Astrocyte of the cerebellum (primary cell): ENCODE measurements at regions not wholly inside any gene's neighbourhood (a gene's known extent, or its start where the extent isn't known, plus 50 kb on each side); places are given as distances from the start of the nearest gene placed in this dataset.

ENCODE experiments used
- DNase-seq: peaks from one replicate; pipeline ENCODE4 v3.0.0-alpha.2; 2011; ENCODE audit warnings: low read depth
- H3K4me3 ChIP-seq: 2 replicates; pipeline ENCODE4 v1.5.1; 2011; ENCODE audit warnings: mild to moderate bottlenecking, low read depth, low read length, moderate library complexity
- in situ Hi-C: cut with HindIII; loops from 2 replicates; pipeline ENCODE4 v1.10.0; 2017; ENCODE audit warnings: low sequenced_read_pairs
- TF ChIP-seq, protein P1 (sequence below): IDR thresholded peaks from 2 replicates; pipeline ENCODE4 v1.5.1; 2012; ENCODE audit warnings: low read length, low read depth, moderate library complexity, mild to moderate bottlenecking; ENCODE audit errors: missing control alignments

DNA sequence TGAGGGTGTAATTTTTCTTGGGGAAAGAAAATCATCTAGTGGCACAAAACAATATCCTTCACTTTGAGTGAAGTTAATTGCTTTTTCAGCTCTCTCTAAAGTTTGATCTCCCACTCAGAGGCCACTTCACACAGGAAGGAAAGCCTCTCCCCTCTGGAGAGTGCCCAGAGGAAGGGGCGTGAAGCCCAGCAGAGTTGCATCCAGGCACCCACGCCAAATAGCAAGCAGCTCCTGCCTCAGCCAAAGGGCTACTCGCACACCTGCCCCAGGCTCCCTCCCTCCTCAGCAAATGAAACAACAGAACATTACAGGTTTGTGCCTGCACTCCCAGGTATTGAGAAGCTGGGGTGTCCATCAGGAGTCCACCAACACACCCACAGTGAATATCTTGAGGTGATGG lies 183.0 kb upstream of the RPL38 start:
- in situ Hi-C loops = no loop called here
- TF ChIP-seq, protein P1, sequence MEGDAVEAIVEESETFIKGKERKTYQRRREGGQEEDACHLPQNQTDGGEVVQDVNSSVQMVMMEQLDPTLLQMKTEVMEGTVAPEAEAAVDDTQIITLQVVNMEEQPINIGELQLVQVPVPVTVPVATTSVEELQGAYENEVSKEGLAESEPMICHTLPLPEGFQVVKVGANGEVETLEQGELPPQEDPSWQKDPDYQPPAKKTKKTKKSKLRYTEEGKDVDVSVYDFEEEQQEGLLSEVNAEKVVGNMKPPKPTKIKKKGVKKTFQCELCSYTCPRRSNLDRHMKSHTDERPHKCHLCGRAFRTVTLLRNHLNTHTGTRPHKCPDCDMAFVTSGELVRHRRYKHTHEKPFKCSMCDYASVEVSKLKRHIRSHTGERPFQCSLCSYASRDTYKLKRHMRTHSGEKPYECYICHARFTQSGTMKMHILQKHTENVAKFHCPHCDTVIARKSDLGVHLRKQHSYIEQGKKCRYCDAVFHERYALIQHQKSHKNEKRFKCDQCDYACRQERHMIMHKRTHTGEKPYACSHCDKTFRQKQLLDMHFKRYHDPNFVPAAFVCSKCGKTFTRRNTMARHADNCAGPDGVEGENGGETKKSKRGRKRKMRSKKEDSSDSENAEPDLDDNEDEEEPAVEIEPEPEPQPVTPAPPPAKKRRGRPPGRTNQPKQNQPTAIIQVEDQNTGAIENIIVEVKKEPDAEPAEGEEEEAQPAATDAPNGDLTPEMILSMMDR = no peak
- no peak overlapping the region for H3K4me3 ChIP-seq
- DNase-seq = no peak

DNA sequence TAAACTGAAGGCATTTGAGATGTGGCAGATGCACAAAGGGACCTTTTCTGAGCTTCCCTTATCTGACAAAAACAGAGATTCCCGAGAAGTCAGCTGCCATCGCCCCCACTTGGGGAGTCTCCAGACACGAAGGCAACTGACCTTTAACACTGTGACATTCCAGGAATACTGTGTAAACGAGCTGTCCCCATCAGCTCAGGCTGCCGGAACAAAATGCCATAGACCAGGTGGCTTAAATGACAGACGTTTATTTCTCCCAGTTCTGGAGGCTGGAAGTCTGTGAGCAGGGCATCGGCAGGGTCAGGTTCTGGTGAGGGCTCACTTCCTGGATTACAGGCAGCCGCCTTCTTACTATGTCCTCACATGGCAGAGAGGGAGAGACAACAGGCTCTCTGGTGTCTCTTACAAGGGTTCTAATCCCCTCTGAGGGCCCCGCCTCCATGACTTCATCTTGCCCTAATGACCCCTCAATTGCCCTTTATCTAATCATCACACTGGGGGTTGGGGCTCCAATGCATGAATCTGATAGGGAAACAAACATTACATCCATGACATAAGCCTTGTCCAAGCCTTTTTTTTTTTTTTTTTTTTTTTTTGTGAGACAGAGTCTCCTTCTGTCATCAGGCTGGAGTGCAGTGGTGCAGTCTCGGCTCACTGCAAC lies 178.5 kb upstream of the RPL38 start:
- TF ChIP-seq, protein P1 = no peak
- in situ Hi-C loops = no loop called here
- DNase-seq = no peak
- no peak overlapping the region for H3K4me3 ChIP-seq

DNA sequence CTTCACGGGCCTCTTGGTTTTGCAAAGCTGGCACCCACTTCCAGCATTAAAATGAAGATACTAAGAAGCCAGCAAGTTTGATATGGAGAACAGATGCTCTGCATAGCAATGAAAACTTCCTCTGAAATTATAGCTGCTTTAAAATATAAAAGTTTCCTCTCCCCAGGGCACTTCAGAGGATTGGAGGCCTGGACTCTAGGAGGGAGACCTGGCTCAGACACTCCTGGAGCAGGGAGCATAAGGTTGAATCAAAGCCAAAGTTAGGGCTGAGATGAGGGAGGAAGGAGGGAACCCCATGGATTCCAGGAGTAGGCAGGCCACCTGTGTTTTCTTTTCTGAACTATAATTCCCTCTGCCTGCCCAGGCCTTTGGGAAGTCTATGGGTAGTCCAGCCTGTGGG lies 176.0 kb upstream of the RPL38 start:
- no peak overlapping the region for H3K4me3 ChIP-seq
- DNase-seq = no peak
- in situ Hi-C loops = no loop called here
- TF ChIP-seq, protein P1 = no peak

- H3K4me3 ChIP-seq = no peak overlapping the region
- in situ Hi-C loops = no loop called here
- TF ChIP-seq, protein P1 = no peak
- DNase-seq = no peak
Measured at GRCh38 chr17:74028354-74029116, 174.9 kb upstream of the RPL38 start.

DNA sequence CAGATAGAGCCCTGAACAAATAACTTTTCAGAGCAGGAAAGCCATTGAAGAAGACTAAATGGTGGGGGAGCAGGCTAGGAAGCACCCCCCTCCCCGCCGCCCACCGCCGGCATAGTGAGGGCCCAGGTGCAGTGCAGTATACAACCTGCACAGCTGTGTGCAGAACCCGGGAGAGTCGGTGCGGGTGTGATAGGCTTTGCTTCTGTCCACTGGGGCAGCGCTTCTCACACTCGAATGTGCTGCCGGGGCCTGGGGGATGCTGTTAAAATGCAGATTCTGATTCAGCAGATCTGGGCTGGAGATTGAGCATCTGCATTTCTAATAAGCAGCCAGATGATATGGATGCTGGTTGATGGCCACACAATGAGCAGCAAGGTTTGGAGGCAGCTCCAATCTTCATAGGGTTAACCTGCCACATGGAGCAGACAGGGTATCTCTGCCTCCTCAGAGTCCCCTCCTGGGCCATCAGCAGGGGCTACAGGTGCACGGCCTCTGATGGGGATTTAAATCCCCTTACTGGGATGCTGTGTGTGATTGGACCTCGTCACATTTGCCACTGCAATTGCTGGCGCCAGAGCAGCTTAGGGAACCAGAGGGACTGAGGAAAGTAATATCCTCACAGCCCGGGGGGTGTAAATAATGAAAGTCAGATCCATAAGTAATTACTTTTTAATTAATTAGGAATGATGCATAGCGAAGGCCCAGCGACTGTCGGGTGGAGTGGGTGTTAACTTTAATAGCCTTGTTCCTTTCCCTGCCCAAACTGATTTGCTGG lies 172.0 kb upstream of the RPL38 start:
- H3K4me3 ChIP-seq = no peak overlapping the region
- DNase-seq = no peak
- TF ChIP-seq, protein P1 = no peak
- in situ Hi-C loops = no loop called here

DNA sequence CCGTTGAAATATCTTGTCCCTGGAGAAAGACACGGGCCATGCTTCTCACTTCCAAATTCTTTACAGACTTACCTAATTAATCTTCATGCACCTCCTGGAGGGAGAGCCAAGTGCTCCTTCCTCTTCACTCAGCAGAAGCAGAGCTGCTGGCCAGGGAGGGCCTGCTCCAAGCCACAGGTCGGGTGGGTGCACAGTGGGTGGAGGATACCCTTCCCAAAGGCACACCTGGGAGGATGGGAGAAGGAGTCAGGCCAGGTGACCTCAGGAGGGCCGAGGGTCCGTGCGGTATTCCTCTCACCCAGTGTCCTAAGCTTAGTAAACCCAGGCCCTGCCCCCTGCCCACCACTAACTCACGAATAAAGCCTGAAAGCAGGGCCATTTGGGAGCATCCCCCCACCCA lies 171.3 kb upstream of the RPL38 start:
- in situ Hi-C loops = no loop called here
- TF ChIP-seq, protein P1 = no peak
- DNase-seq = no peak
- H3K4me3 ChIP-seq = no peak overlapping the region
